ENCODE measurements at regions not wholly inside any gene's neighbourhood (a gene's known extent, or its start where the extent isn't known, plus 50 kb on each side); places are given as distances from the start of the nearest gene placed in this dataset.

- DNase-seq (ENCODE audit: low read depth), result no peak
These were observed 96.3 kb upstream of the NOCT start for GRCh38 chr4:138919094-138919936.

GRCh38 chr4:138918169-138918869, 97.3 kb upstream of the NOCT start:
- DNase-seq (ENCODE audit: low read depth), result no peak

- no peak for DNase-seq (ENCODE audit: low read depth)
These were observed 98.8 kb upstream of the NOCT start for GRCh38 chr4:138916763-138917162.

- no peak for DNase-seq (ENCODE audit: low read depth)
These were observed 99.8 kb upstream of the NOCT start for GRCh38 chr4:138915756-138916155.

- DNase-seq (ENCODE audit: low read depth), result no peak
These were observed 102.8 kb upstream of the NOCT start for GRCh38 chr4:138912704-138913340.

- DNase-seq (ENCODE audit: low read depth), result no peak
These were observed 103.5 kb upstream of the NOCT start for GRCh38 chr4:138911909-138912703.

- DNase-seq (ENCODE audit: low read depth), result no peak
These were observed 104.7 kb upstream of the NOCT start for GRCh38 chr4:138910914-138911336.

- DNase-seq (ENCODE audit: low read depth), result no peak
These were observed 105.2 kb upstream of the NOCT start for GRCh38 chr4:138910195-138910913.

- no peak for DNase-seq (ENCODE audit: low read depth)
These were observed 106.0 kb upstream of the NOCT start for GRCh38 chr4:138909587-138909986.

- DNase-seq (ENCODE audit: low read depth), result no peak
These were observed 107.4 kb upstream of the NOCT start for GRCh38 chr4:138908134-138908533.

- DNase-seq (ENCODE audit: low read depth), result no peak
These were observed 108.4 kb upstream of the NOCT start for GRCh38 chr4:138907174-138907573.

- no peak for DNase-seq (ENCODE audit: low read depth)
These were observed 110.8 kb upstream of the NOCT start for GRCh38 chr4:138904793-138905192.

- no peak for DNase-seq (ENCODE audit: low read depth)
These were observed 112.4 kb upstream of the NOCT start for GRCh38 chr4:138903185-138903584.

GRCh38 chr4:138902705-138903104, 112.9 kb upstream of the NOCT start:
- DNase-seq (ENCODE audit: low read depth), result no peak

- no peak for DNase-seq (ENCODE audit: low read depth)
These were observed 114.4 kb upstream of the NOCT start for GRCh38 chr4:138901177-138901576.

GRCh38 chr4:138899999-138900398, 115.6 kb upstream of the NOCT start:
- DNase-seq (ENCODE audit: low read depth), result no peak

- DNase-seq (ENCODE audit: low read depth), result no peak
These were observed 117.3 kb upstream of the NOCT start for GRCh38 chr4:138898282-138898681.

GRCh38 chr4:138897811-138898226, 117.8 kb upstream of the NOCT start:
- no peak for DNase-seq (ENCODE audit: low read depth)

GRCh38 chr4:138894709-138895108, 120.9 kb upstream of the NOCT start:
- DNase-seq (ENCODE audit: low read depth), result no peak

- DNase-seq (ENCODE audit: low read depth), result no peak
These were observed 121.6 kb upstream of the NOCT start for GRCh38 chr4:138894011-138894410.
